Fibroblast of lung (primary cell): ENCODE measurements at regions not wholly inside any gene's neighbourhood (a gene's known extent, or its start where the extent isn't known, plus 50 kb on each side); places are given as distances from the start of the nearest gene placed in this dataset.

ENCODE experiments used
- CTCF ChIP-seq, 2 donors: IDR thresholded peaks in 1 of 2; conservative IDR thresholded peaks in 1 of 2; 1 replicate in 1 of 2; 2 replicates in 1 of 2; pipeline ENCODE4 v1.5.1; 2011 to 2012; ENCODE audit warnings: low read length in 2 of 2, control low read depth in 1 of 2, inconsistent platforms in 1 of 2, low read depth in 1 of 2, mild to moderate bottlenecking in 1 of 2
- EZH2 ChIP-seq: IDR thresholded peaks from 2 replicates; pipeline ENCODE4 v1.5.1; 2012; ENCODE audit warnings: low read length, control low read depth, mild to moderate bottlenecking; ENCODE audit errors: missing control alignments

GRCh38 chr1:101379950-101380349 lies 143.1 kb downstream of the S1PR1 start:
- TF ChIP-seq CTCF (conservative IDR thresholded peaks at IDR 0.05 in 1 of 2, IDR thresholded peaks at IDR 0.05 in 1 of 2; ENCODE audit: low read depth in 1 of 2, low read length in 2 of 2) (no peak), EZH2 (no peak)
